ENCODE measurements at regions not wholly inside any gene's neighbourhood (a gene's known extent, or its start where the extent isn't known, plus 50 kb on each side); places are given as distances from the start of the nearest gene placed in this dataset.
"Not testable (repeated sequence)": the region's sequence is repeated elsewhere in the genome, so short reads cannot be mapped to it uniquely, and the experiment has no call there.

- no peak for DNase-seq
These were observed 56.6 kb downstream of the SLITRK1 start for GRCh38 chr13:83825676-83826075.

GRCh38 chr13:83824560-83824959 lies 57.7 kb downstream of the SLITRK1 start:
- DNase-seq = no peak

GRCh38 chr13:83824120-83824519 lies 58.2 kb downstream of the SLITRK1 start:
- DNase-seq = no peak

- no peak for DNase-seq
These were observed 62.7 kb downstream of the SLITRK1 start for GRCh38 chr13:83819611-83820010.

- DNase-seq = no peak
These were observed 63.1 kb downstream of the SLITRK1 start for GRCh38 chr13:83819156-83819555.

- DNase-seq = no peak
These were observed 66.2 kb downstream of the SLITRK1 start for GRCh38 chr13:83816081-83816480.

GRCh38 chr13:83815598-83815997 lies 66.7 kb downstream of the SLITRK1 start:
- no peak for DNase-seq

- no peak for DNase-seq
These were observed 72.1 kb downstream of the SLITRK1 start for GRCh38 chr13:83810136-83810535.

- no peak for DNase-seq
These were observed 77.8 kb downstream of the SLITRK1 start for GRCh38 chr13:83804356-83804962.

- no peak for DNase-seq
These were observed 83.5 kb downstream of the SLITRK1 start for GRCh38 chr13:83798731-83799130.

- DNase-seq = no peak
These were observed 85.9 kb downstream of the SLITRK1 start for GRCh38 chr13:83796364-83796763.

- DNase-seq = no peak
These were observed 87.7 kb downstream of the SLITRK1 start for GRCh38 chr13:83794583-83794982.

- DNase-seq = no peak
These were observed 102.0 kb downstream of the SLITRK1 start for GRCh38 chr13:83780227-83780626.

- DNase-seq = no peak
These were observed 108.3 kb downstream of the SLITRK1 start for GRCh38 chr13:83773961-83774360.

- DNase-seq = no peak
These were observed 116.5 kb downstream of the SLITRK1 start for GRCh38 chr13:83765796-83766195.

- DNase-seq = no peak
These were observed 120.6 kb downstream of the SLITRK1 start for GRCh38 chr13:83761631-83762030.

GRCh38 chr13:83755210-83755609 lies 127.1 kb downstream of the SLITRK1 start:
- not testable (repeated sequence) for DNase-seq

GRCh38 chr13:83753912-83754624 lies 128.2 kb downstream of the SLITRK1 start:
- no peak for DNase-seq

- DNase-seq = no peak
These were observed 130.1 kb downstream of the SLITRK1 start for GRCh38 chr13:83752141-83752540.

- DNase-seq = no peak
These were observed 141.7 kb downstream of the SLITRK1 start for GRCh38 chr13:83740622-83741021.

GRCh38 chr13:83738407-83738806 lies 143.9 kb downstream of the SLITRK1 start:
- DNase-seq = no peak

GRCh38 chr13:83733293-83733692 lies 149.0 kb downstream of the SLITRK1 start:
- no peak for DNase-seq

- no peak for DNase-seq
These were observed 149.5 kb downstream of the SLITRK1 start for GRCh38 chr13:83732755-83733154.

GRCh38 chr13:83731113-83731512 lies 151.2 kb downstream of the SLITRK1 start:
- DNase-seq = no peak

GRCh38 chr13:83730674-83731073 lies 151.6 kb downstream of the SLITRK1 start:
- no peak for DNase-seq
